GM19467 (cell line): ENCODE measurements at regions not wholly inside any gene's neighbourhood (a gene's known extent, or its start where the extent isn't known, plus 50 kb on each side); places are given as distances from the start of the nearest gene placed in this dataset.

Experiments
- ATAC-seq: cut with Tn5 transposase; IDR thresholded peaks from one replicate; pipeline ENCODE4 v1.9.1; 2021; ENCODE audit warnings: mild to moderate bottlenecking, moderate library complexity; ENCODE audit not compliant: unreplicated experiment

- ATAC-seq = no peak
Observed at GRCh38 chr6:62672989-62673388, 387.0 kb upstream of the KHDRBS2 start.

- no peak for ATAC-seq
Observed at GRCh38 chr6:62670490-62671223, 384.6 kb upstream of the KHDRBS2 start.

GRCh38 chr6:62669831-62670230 lies 383.8 kb upstream of the KHDRBS2 start:
- no peak for ATAC-seq

- no peak for ATAC-seq
Observed at GRCh38 chr6:62652692-62653328, 366.8 kb upstream of the KHDRBS2 start.

- no peak for ATAC-seq
Observed at GRCh38 chr6:62645274-62645673, 359.2 kb upstream of the KHDRBS2 start.

- no peak for ATAC-seq
Observed at GRCh38 chr6:62640749-62641148, 354.7 kb upstream of the KHDRBS2 start.

- no peak for ATAC-seq
Observed at GRCh38 chr6:62626661-62627060, 340.6 kb upstream of the KHDRBS2 start.

GRCh38 chr6:62623846-62624532 lies 338.0 kb upstream of the KHDRBS2 start:
- ATAC-seq = no peak

- ATAC-seq = no peak
Observed at GRCh38 chr6:62615366-62616015, 329.5 kb upstream of the KHDRBS2 start.

- ATAC-seq = no peak
Observed at GRCh38 chr6:62614442-62614841, 328.4 kb upstream of the KHDRBS2 start.

- no peak for ATAC-seq
Observed at GRCh38 chr6:62613928-62614327, 327.9 kb upstream of the KHDRBS2 start.

- ATAC-seq = no peak
Observed at GRCh38 chr6:62612471-62612870, 326.4 kb upstream of the KHDRBS2 start.

- ATAC-seq = no peak
Observed at GRCh38 chr6:62570372-62570771, 284.3 kb upstream of the KHDRBS2 start.

- ATAC-seq = no peak
Observed at GRCh38 chr6:62541502-62541901, 255.5 kb upstream of the KHDRBS2 start.

GRCh38 chr6:62530985-62531384 lies 245.0 kb upstream of the KHDRBS2 start:
- ATAC-seq = no peak

GRCh38 chr6:62528894-62529526 lies 243.0 kb upstream of the KHDRBS2 start:
- ATAC-seq = no peak

- ATAC-seq = no peak
Observed at GRCh38 chr6:62523630-62524029, 237.6 kb upstream of the KHDRBS2 start.

GRCh38 chr6:62519574-62519973 lies 233.5 kb upstream of the KHDRBS2 start:
- ATAC-seq = no peak

- no peak for ATAC-seq
Observed at GRCh38 chr6:62516291-62517141, 230.5 kb upstream of the KHDRBS2 start.

- no peak for ATAC-seq
Observed at GRCh38 chr6:62492192-62492822, 206.3 kb upstream of the KHDRBS2 start.
